HG02840 (cell line): ENCODE measurements at regions not wholly inside any gene's neighbourhood (a gene's known extent, or its start where the extent isn't known, plus 50 kb on each side); places are given as distances from the start of the nearest gene placed in this dataset.
"Not testable (repeated sequence)": the region's sequence is repeated elsewhere in the genome, so short reads cannot be mapped to it uniquely, and the experiment has no call there.

Experiments
- ATAC-seq: cut with Tn5 transposase; IDR thresholded peaks from one replicate; pipeline ENCODE4 v1.9.1; 2021; ENCODE audit warnings: mild to moderate bottlenecking, moderate library complexity, moderate number of reproducible peaks; ENCODE audit not compliant: unreplicated experiment, low FRiP score

GRCh38 chr4:38367642-38368174 is 296.3 kb upstream of the KLF3 start:
- no peak for ATAC-seq

- no peak for ATAC-seq
Observed at GRCh38 chr4:38368613-38369012, 295.4 kb upstream of the KLF3 start.

DNA sequence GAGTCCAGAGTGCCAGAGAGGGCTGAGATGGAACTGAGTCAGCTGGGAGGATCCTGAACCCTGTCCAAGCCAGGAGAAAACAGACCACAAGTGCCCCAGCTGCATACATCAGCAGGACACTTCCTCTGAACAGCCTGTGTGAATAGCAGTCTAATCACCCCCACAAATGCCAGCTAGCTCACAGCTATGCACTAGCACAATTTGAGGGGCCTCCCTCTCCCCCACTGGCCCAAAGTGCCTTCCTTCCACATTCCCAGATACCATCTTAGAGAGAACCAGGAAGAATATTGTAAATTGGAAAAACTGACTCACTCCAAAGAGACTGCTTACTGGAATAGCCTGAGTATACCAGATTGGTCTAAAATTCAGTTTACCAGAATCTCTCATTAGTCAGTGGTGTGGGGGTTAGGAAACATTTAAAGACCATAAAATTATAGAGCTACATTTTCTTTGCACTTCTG is 292.6 kb upstream of the KLF3 start:
- ATAC-seq: no peak

- ATAC-seq: no peak
Observed at GRCh38 chr4:38373375-38373774, 290.6 kb upstream of the KLF3 start.

DNA sequence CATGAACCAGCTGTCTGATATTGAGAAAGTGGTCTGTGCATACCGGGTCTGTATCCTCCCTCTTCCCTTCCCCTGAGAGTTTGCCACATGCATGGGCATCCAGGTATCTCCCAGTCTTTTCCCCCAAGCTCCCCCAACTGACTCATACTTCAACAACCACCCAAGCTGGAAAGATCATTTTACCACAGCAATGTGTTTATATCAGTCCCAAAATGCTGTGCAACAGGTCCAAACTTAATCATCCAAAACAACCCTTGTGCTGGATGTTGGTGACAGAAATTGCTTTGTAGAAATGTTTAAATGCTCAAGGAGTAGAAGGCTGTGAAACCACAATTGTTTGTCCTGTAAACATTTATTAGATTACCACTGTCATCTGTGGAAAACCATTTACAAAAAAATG is 286.8 kb upstream of the KLF3 start:
- no peak for ATAC-seq

DNA sequence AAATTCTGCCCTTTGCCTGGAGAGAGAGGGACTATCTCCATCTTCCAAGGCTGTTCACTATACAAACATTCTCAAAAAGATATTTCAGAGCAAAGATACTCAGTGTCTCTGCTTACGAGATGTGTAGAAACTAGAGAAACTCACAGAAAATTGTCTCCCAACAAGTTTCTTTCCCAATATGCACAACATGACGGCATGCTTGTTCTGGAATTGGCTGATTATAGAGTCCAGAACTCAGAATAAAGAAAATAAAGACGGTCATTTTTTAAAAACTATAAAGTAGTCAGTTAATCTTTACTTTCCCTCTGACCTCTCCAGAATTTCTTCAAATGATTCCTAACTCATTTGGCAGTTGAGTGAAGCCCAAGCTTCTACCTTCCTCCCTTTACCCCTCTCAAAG is 285.5 kb upstream of the KLF3 start:
- ATAC-seq: no peak

GRCh38 chr4:38381788-38382187 is 282.2 kb upstream of the KLF3 start:
- no peak for ATAC-seq

GRCh38 chr4:38382520-38382919 is 281.5 kb upstream of the KLF3 start:
- ATAC-seq: no peak

- ATAC-seq: no peak
Observed at GRCh38 chr4:38383646-38384121, 280.3 kb upstream of the KLF3 start.

- ATAC-seq: no peak
Observed at GRCh38 chr4:38385093-38386004, 278.6 kb upstream of the KLF3 start.

DNA sequence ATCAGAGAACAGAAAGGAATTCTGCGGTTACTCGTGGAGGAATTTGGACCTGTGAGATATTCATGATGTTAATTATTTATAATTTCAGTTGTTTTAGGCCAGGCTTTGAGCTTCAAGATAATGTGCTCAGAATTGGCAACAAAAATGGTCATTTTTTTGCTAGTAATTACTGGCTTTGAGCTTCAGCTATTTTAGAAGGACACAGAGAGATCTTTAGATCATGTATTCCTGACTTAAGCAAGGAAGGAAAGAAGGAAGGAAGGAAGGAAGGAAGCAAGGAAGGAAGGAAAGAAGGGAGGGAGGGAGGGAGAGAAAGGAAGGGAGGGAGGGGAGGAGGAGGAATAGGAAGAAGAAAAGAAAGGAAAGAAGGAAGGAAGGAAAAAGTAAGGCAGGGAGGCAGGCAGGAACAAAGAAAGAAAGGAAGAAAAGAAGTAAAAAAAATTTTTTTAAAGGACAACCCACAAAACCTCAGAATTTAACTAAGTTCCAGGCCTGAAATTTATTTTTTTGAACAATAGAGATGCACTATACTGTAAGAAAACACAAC is 277.9 kb upstream of the KLF3 start:
- no peak for ATAC-seq

GRCh38 chr4:38386654-38387188 is 277.3 kb upstream of the KLF3 start:
- ATAC-seq: no peak

DNA sequence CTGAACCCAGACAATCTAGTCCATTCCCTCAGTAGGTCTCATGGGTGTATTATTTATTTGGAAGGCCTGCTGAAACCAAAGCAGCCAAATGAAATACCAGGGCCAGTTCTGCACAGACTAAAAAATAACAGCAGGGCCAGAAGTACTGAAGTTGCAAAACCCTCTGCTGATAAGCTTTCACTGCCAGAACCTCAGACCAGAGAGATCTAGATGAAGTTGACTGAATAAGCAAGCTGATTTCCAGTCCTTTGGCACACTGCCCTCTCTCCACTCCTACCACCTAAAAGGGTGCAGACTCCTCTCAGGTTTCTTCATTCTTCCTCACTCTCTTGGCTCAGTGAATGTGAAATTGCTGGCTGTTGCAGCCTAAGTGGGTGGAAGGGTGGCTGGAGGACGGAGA is 276.7 kb upstream of the KLF3 start:
- ATAC-seq: no peak

DNA sequence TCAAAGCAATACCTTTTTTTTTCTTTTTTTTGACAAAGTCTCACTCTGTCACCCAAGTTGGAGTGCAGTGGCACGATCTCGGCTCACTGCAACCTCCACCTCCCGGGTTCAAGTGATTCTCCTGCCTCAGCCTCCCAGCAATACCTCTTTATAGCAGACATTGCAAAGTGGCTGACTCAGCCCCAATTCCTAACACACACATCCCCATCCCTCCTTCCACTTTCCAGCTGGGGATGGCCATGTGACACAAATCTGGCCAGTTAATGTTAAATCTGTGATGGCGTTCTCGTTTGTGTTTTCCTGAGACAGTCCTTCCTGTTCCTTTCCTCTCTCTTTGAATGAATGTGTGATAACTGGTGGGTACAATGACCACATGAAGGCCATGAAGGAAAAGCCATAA is 276.2 kb upstream of the KLF3 start:
- ATAC-seq: no peak

GRCh38 chr4:38388907-38389306 is 275.1 kb upstream of the KLF3 start:
- not testable (repeated sequence) for ATAC-seq

GRCh38 chr4:38390969-38391545 is 272.9 kb upstream of the KLF3 start:
- ATAC-seq: no peak

DNA sequence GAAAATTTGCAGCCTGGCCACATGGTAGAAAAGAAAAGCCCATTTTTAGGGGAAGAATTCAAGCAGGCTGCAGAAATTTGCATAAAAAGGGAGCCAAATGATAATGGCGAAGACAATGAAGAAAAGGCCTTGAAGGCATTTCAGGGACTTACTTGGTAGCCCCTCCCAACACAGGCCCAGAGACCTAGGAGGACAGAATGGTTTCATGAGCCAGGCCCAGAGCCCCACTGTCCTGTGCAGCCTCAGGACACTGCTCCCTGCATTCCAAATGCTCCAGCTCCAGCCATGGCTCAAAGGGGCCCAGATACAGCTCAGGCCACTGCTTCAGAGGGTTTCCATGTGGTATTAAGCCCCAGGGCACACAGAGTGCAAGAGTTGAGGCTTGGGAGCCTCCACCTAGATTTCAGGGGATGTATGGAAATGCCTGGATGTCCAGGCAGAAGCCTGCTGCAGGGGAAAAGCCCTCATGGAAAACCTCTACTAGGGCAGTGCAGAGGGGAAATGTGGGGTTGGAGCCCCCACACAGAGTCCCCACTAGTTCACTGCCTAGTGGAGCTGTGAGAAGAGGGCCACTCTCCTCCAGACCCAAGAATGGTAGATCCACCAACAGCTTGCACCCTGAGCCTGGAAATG is 271.7 kb upstream of the KLF3 start:
- no peak for ATAC-seq

DNA sequence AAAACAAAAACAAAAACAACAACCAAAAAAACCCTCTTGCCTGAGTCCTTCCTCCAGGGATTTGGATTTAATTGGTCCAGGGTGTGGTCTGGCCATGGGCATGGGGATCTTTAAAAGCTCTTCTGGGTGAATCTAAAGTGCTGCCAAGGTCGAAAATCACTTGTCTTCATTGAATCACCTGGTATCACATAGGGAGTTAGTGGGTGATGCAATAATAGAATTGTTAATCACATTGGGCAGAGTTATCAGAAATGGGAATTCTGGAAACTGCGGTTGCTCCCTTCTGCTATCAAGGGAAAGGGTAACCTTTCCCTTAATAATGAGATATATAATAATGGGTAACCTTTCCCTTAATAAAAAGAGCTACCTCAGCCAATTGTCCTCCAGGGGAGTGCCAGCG is 267.9 kb upstream of the KLF3 start:
- ATAC-seq: no peak

GRCh38 chr4:38396845-38397547 is 267.0 kb upstream of the KLF3 start:
- no peak for ATAC-seq

GRCh38 chr4:38400946-38401345 is 263.1 kb upstream of the KLF3 start:
- no peak for ATAC-seq
